ENCODE measurements at regions not wholly inside any gene's neighbourhood (a gene's known extent, or its start where the extent isn't known, plus 50 kb on each side); places are given as distances from the start of the nearest gene placed in this dataset.

DNA sequence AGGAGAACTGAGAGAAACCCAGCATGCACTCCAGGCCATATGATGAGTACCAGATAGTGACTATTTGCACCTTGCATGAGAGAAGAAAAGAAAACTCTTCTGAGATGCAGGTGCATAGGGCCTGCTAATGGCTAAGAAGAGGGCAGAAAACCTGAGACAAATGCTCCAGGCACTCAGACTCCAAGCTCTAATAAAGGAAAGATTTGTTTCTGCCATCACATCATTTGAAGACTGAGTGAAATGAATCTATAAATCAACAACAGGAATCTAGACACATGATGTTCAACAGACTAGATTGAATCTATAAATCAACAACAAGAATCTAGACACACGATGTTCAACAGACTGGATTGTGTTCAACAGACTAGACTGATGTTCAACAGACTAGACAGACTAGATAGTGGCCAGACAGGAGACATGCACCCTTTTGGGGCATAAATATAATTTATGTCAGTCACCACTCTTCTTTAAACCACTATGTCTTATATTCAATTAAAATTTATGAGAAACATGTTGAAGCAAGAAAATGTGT, 482.7 kb upstream of the UBE2E3 start:
- TF ChIP-seq CTCF (IDR thresholded peaks at IDR 0.05; ENCODE audit: low read depth, low read length), result no peak
- Histone ChIP-seq H3K27ac (no peak overlapping the region), H3K27me3 (ENCODE audit: insufficient read depth, low read depth, severe bottlenecking) (no peaks in the 10 kb centered on the region), H3K36me3 (no peaks in the 10 kb centered on the region), H3K4me3 (ENCODE audit: low read depth, low read length) (no peak overlapping the region), H3K9me3 (ENCODE audit: severe bottlenecking) (no peaks in the 10 kb centered on the region)
- DNase-seq, result no peak

- no peaks in the 10 kb centered on the region for H3K27me3 ChIP-seq (ENCODE audit: insufficient read depth, low read depth, severe bottlenecking)
- no peaks in the 10 kb centered on the region for H3K9me3 ChIP-seq (ENCODE audit: severe bottlenecking)
- H3K27ac ChIP-seq, result no peak overlapping the region
- TF ChIP-seq CTCF (IDR thresholded peaks at IDR 0.05; ENCODE audit: low read depth, low read length), result no peak
- H3K4me3 ChIP-seq (ENCODE audit: low read depth, low read length), result no peak overlapping the region
- DNase-seq, result no peak
- no peaks in the 10 kb centered on the region for H3K36me3 ChIP-seq
Observed at GRCh38 chr2:180495606-180496005, 484.8 kb upstream of the UBE2E3 start.

DNA sequence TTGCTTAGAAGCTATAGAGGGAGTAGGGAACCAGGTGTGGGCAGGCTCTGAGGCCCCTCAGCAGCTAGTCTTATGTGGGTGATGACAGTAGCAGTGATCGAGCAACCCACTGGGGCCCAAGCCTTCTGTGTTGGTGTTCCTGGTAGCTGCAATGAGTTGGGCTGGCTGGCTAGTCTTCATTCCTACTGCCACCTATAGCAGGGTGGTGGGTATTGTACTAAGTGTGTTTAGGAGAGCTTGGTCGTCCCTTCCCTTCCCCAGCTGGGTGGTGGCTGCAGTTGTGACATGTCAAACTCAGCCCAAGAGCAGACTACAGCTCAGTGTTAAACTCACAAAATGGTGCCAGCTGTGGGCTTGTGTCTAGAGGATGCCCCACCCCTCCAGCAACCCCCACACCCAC, 486.1 kb upstream of the UBE2E3 start:
- Histone ChIP-seq H3K9me3 (ENCODE audit: severe bottlenecking) (no peaks in the 10 kb centered on the region), H3K4me3 (ENCODE audit: low read depth, low read length) (no peak overlapping the region), H3K27ac (no peak overlapping the region), H3K27me3 (ENCODE audit: insufficient read depth, low read depth, severe bottlenecking) (no peaks in the 10 kb centered on the region), H3K36me3 (no peaks in the 10 kb centered on the region)
- no peak for DNase-seq
- TF ChIP-seq CTCF (IDR thresholded peaks at IDR 0.05; ENCODE audit: low read depth, low read length), result 0 out of 2 replicates have a peak, but pooled peaks have one; percentile 18

DNA sequence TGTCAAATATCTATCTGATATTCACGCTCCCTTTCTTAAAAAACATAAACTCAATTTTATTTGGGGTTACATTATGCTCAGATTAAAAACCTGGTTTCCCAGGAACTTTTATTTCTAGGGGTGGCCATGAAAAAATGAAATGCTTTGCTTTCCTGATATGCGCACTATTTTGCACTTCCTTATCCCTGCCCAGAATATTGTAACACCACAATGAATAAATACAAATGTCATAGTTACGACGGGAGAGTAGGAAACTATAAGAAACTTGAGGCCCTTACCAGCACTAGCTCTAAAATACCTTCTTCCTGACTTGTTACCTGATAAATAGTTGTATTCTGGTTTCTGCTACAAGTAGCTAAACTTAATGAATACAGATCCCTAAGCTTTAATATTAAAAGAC, 475.6 kb upstream of the CWC22 start:
- Histone ChIP-seq H3K4me3 (ENCODE audit: low read depth, low read length) (no peak overlapping the region), H3K27me3 (ENCODE audit: insufficient read depth, low read depth, severe bottlenecking) (no peaks in the 10 kb centered on the region), H3K9me3 (ENCODE audit: severe bottlenecking) (no peaks in the 10 kb centered on the region), H3K36me3 (no peaks in the 10 kb centered on the region), H3K27ac (no peak overlapping the region)
- no peak for TF ChIP-seq CTCF (IDR thresholded peaks at IDR 0.05; ENCODE audit: low read depth, low read length)
- no peak for DNase-seq

- no peak for DNase-seq
- Histone ChIP-seq H3K36me3 (no peaks in the 10 kb centered on the region), H3K27ac (no peak overlapping the region), H3K9me3 (ENCODE audit: severe bottlenecking) (no peaks in the 10 kb centered on the region), H3K27me3 (ENCODE audit: insufficient read depth, low read depth, severe bottlenecking) (no peaks in the 10 kb centered on the region), H3K4me3 (ENCODE audit: low read depth, low read length) (no peak overlapping the region)
- TF ChIP-seq CTCF (IDR thresholded peaks at IDR 0.05; ENCODE audit: low read depth, low read length), result no peak
Observed at GRCh38 chr2:180481998-180482397, 474.9 kb upstream of the CWC22 start.

GRCh38 chr2:180478883-180479282, 471.8 kb upstream of the CWC22 start:
- no peak for DNase-seq
- no peaks in the 10 kb centered on the region for H3K27me3 ChIP-seq (ENCODE audit: insufficient read depth, low read depth, severe bottlenecking)
- TF ChIP-seq CTCF (IDR thresholded peaks at IDR 0.05; ENCODE audit: low read depth, low read length), result no peak
- no peak overlapping the region for H3K4me3 ChIP-seq (ENCODE audit: low read depth, low read length)
- H3K9me3 ChIP-seq (ENCODE audit: severe bottlenecking), result no peaks in the 10 kb centered on the region
- H3K27ac ChIP-seq, result no peak overlapping the region
- no peaks in the 10 kb centered on the region for H3K36me3 ChIP-seq

All from WERI-Rb-1 (cell line).